ENCODE measurements at regions not wholly inside any gene's neighbourhood (a gene's known extent, or its start where the extent isn't known, plus 50 kb on each side); places are given as distances from the start of the nearest gene placed in this dataset.

DNA sequence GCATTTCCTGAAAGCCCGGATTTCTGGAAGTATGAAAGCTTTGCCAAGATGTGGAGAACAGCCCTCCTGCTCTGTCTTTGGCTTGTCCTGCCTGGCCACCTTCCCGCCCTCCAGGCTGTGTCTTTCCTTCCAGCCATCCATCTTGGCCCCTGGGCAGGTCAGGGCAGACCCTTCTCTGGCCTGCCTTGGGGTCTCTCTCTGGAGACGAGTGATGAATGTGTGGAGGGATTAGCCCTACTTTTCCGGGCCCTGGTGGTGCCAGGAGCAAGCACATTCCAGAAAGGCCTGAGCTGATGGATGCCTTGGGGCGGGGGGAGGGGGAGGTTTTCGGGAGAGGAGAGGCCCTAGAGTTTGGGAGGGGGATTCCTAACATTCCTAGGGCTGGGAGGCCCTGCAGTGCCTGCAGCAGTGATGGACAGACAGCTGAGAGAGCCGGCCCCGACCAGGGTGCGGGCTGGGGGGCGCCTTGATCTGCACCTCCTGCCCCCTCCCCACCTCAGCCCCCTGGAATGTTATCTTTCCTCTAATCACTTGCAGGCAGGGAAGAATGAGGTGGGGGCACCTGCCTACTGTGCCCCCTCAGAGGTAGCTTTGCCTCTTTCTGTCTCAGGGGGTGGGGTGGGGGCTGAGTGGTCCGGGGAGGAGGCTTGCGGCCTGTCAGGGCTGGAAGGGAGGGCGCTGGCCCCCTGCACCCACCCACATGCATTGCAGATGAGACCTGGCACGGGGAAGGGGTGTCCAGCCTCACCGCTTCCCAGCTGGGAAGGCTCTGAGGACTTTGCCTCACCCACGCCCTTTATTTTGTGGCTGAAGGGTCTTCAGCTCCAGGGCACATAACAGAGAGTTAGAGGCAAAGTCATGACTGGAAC lies 156.2 kb downstream of the DDX1 start:
- Histone ChIP-seq H3K9me3 (ENCODE audit: insufficient read depth in 2 of 2, low read depth in 1 of 2, low read length in 1 of 2) (no peaks in the 10 kb centered on the region), H3K79me2 (ENCODE audit: control insufficient read depth in 1 of 2, insufficient read depth in 2 of 2, low read length in 2 of 2) (no peaks in the 10 kb centered on the region), H3K27ac (ENCODE audit: low read depth, low read length) (no peak overlapping the region), H3K36me3 (ENCODE audit: control insufficient read depth in 2 of 4, insufficient read depth in 4 of 4, low read length in 3 of 4) (no peaks in the 10 kb centered on the region), H3K18ac (ENCODE audit: extremely low read depth, low read length) (peak overlapping the region; percentile 84), H3K14ac (ENCODE audit: insufficient read length) (no peak overlapping the region), H3K9ac (replicated peaks in 1 of 4; ENCODE audit: extremely low read depth in 1 of 4, low read depth in 3 of 4, low read length in 3 of 4) (no peak overlapping the region; a peak in 1 of 7 replicates), H2BK5ac (ENCODE audit: low read depth, low read length) (peak overlapping the region; percentile 89; the same call in 1 of the 2 replicates), H3K4ac (replicated peaks; ENCODE audit: insufficient read length, low read depth, low read length) (no peak overlapping the region), H4K5ac (ENCODE audit: insufficient read length, low read depth, low read length) (peak overlapping the region; percentile 4), H2BK12ac (ENCODE audit: low read depth, low read length) (peak overlapping the region; percentile 96), H2BK20ac (ENCODE audit: low read length) (peak overlapping the region; percentile 93), H2AK5ac (ENCODE audit: low read depth, low read length) (no peak overlapping the region), H4K91ac (replicated peaks; ENCODE audit: insufficient read length, low read length) (peak overlapping the region; percentile 76), H3K56ac (replicated peaks; ENCODE audit: insufficient read length, low read depth, low read length) (no peak overlapping the region), H3K4me3 (ENCODE audit: extremely low read depth in 1 of 4, insufficient read depth in 2 of 4, low read depth in 3 of 4, low read length in 4 of 4) (peak overlapping the region in 1 of 4 experiments; percentile 33; a peak in 1 of 8 replicates), H2BK120ac (replicated peaks; ENCODE audit: low read depth, low read length) (no peak overlapping the region), H2BK15ac (ENCODE audit: low read length) (no peak overlapping the region), H4K8ac (ENCODE audit: extremely low read depth, insufficient read depth, low read length) (peak overlapping the region; percentile 35; the same call in 1 of the 2 replicates), H4K20me1 (replicated peaks in 1 of 2; ENCODE audit: control insufficient read depth in 1 of 2, insufficient read depth in 2 of 2, low read length in 2 of 2) (no peaks in the 10 kb centered on the region), H3K23ac (ENCODE audit: insufficient read length) (no peak overlapping the region), H3K79me1 (ENCODE audit: low read depth, low read length) (no peaks in the 10 kb centered on the region), H3K4me2 (ENCODE audit: insufficient read depth in 1 of 2, low read depth in 2 of 2, low read length in 2 of 2) (peak overlapping the region; percentile 3 to 46; a peak in 3 of 4 replicates), H3K23me2 (ENCODE audit: low read depth, low read length) (no peaks in the 10 kb centered on the region), H2AFZ (ENCODE audit: low read length) (peak overlapping the region; percentile 67; the same call in 1 of the 2 replicates), H3K4me1 (replicated peaks in 1 of 4; ENCODE audit: control insufficient read depth in 3 of 4, insufficient read depth in 4 of 4, low read length in 3 of 4) (peaks cover 5 to 12% (median 10%) of the 10 kb centered on the region in 4 experiments), H3K27me3 (replicated peaks in 1 of 4; ENCODE audit: control insufficient read depth in 3 of 4, extremely low read depth in 1 of 4, insufficient read depth in 3 of 4, low read length in 3 of 4) (no peaks in the 10 kb centered on the region)
- FAIRE-seq (peak; percentile 39), DNase-seq (ENCODE audit: low read depth in 1 of 2, low spot score in 2 of 2) (peak; percentile 66 to 76)
- POLR2A ChIA-PET (ENCODE audit: partially characterized antibody), result interaction anchor here (0.6 to 1.5 kb wide), 15 partner anchors 11 to 133 kb away, joined by 3 to 6 read pairs (median 3); no protein-coding TSS in a partner anchor
- 51% methylated on average over 13 of the region's 16 CpGs; no CpG with 5 or more reads in 1 of the 2 experiments for WGBS, 2 experiments (ENCODE audit: extremely low coverage in 1 of 2, insufficient coverage in 1 of 2, insufficient read length in 1 of 2, insufficient replicate concordance in 2 of 2, low coverage in 1 of 2, low lambda C conversion rate in 2 of 2, missing lambda C conversion rate in 1 of 2)
- CTCF ChIA-PET (ENCODE audit: partially characterized antibody), result interaction anchor here (0.5 to 4.6 kb wide), 42 partner anchors 8 to 861 kb away, joined by 3 to 29 read pairs (median 4); no protein-coding TSS in a partner anchor
- TF ChIP-seq TCF12 (IDR thresholded peaks at IDR 0.05; ENCODE audit: low read depth, low read length) (no peak), GABPA (IDR thresholded peaks at IDR 0.05; ENCODE audit: borderline replicate concordance, insufficient read depth, low read length) (no peak), POU5F1 (IDR thresholded peaks at IDR 0.05; ENCODE audit: low read depth, low read length) (no peak), KDM5A (IDR thresholded peaks at IDR 0.05; ENCODE audit: low read length) (no peak), JUND (IDR thresholded peaks at IDR 0.05; ENCODE audit: low read length) (no peak; the same call in 1 of the 2 replicates), CTBP2 (IDR thresholded peaks at IDR 0.05; ENCODE audit: borderline replicate concordance, insufficient read depth, insufficient read length, low read length) (no peak), CREB1 (IDR thresholded peaks at IDR 0.05) (no peak), TAF7 (optimal IDR thresholded peaks at IDR 0.05; ENCODE audit: borderline replicate concordance, low read depth, low read length) (no peak)
- TF ChIP-seq, protein P1, sequence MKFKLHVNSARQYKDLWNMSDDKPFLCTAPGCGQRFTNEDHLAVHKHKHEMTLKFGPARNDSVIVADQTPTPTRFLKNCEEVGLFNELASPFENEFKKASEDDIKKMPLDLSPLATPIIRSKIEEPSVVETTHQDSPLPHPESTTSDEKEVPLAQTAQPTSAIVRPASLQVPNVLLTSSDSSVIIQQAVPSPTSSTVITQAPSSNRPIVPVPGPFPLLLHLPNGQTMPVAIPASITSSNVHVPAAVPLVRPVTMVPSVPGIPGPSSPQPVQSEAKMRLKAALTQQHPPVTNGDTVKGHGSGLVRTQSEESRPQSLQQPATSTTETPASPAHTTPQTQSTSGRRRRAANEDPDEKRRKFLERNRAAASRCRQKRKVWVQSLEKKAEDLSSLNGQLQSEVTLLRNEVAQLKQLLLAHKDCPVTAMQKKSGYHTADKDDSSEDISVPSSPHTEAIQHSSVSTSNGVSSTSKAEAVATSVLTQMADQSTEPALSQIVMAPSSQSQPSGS (IDR thresholded peaks at IDR 0.05; ENCODE audit: low read length), result no peak
